GM23338 (cell line): ENCODE measurements at regions not wholly inside any gene's neighbourhood (a gene's known extent, or its start where the extent isn't known, plus 50 kb on each side); places are given as distances from the start of the nearest gene placed in this dataset.

ENCODE experiments used
- ATAC-seq: fragments of 200-7000 bp; cut with Tn5 transposase; 3 replicates; pipeline ENCODE4 v1.9.1; 2020
- DNase-seq: peaks from one replicate; pipeline ENCODE4 v3.0.0-alpha.2; 2015; ENCODE audit warnings: low spot score
- H2AFZ ChIP-seq: fragments of 200-600 bp; sonication (generic); 2 replicates; pipeline ENCODE4 v1.8.0; 2016; ENCODE audit warnings: antibody characterized with exemption, mild to moderate bottlenecking, moderate library complexity
- H3F3A ChIP-seq: fragments of 200-600 bp; sonication (generic); replicated peaks from 2 replicates; pipeline ENCODE4 v1.8.0; 2017; ENCODE audit warnings: antibody characterized with exemption, mixed run types, low read depth
- H3K27ac ChIP-seq: fragments of 200-600 bp; sonication (generic); 2 replicates; pipeline ENCODE4 v1.6.1; 2016; ENCODE audit warnings: low read depth
- H3K27me3 ChIP-seq: fragments of 200-600 bp; sonication (generic); 2 replicates; pipeline ENCODE4 v1.8.0; 2016; ENCODE audit warnings: mild to moderate bottlenecking, mixed run types, moderate library complexity; ENCODE audit not compliant: insufficient read depth
- H3K36me3 ChIP-seq: fragments of 200-600 bp; sonication (generic); 2 replicates; pipeline ENCODE4 v1.8.0; 2016; ENCODE audit warnings: mild to moderate bottlenecking; ENCODE audit not compliant: insufficient read depth
- H3K4me1 ChIP-seq: fragments of 200-600 bp; sonication (generic); 2 replicates; pipeline ENCODE4 v1.8.0; 2016; ENCODE audit warnings: mild to moderate bottlenecking, moderate library complexity; ENCODE audit not compliant: insufficient read depth
- H3K4me2 ChIP-seq: fragments of 200-600 bp; sonication (generic); 2 replicates; pipeline ENCODE4 v1.7.1; 2017; ENCODE audit warnings: mixed run types
- H3K4me3 ChIP-seq: fragments of 200-600 bp; sonication (generic); 2 replicates; pipeline ENCODE4 v1.6.1; 2016; ENCODE audit warnings: mixed run types
- H3K79me2 ChIP-seq: fragments of 200-600 bp; sonication (generic); replicated peaks from 2 replicates; pipeline ENCODE4 v1.8.0; 2017; ENCODE audit warnings: mild to moderate bottlenecking; ENCODE audit not compliant: insufficient read depth
- H3K9me2 ChIP-seq: fragments of 200-600 bp; sonication (generic); 2 replicates; pipeline ENCODE4 v1.8.0; 2017; ENCODE audit not compliant: insufficient read depth
- H4K20me1 ChIP-seq: fragments of 200-600 bp; sonication (generic); replicated peaks from 2 replicates; pipeline ENCODE4 v1.8.0; 2017; ENCODE audit warnings: mild to moderate bottlenecking; ENCODE audit not compliant: insufficient read depth
- H3K27ac Mint-ChIP-seq: 2 replicates; pipeline ENCODE4 v1.8.0; 2020; ENCODE audit warnings: inconsistent platforms, mild to moderate bottlenecking, moderate library complexity, mixed read lengths
- H3K27me3 Mint-ChIP-seq: 3 replicates; pipeline ENCODE4 v1.8.0; 2022; ENCODE audit warnings: low read depth, mild to moderate bottlenecking, moderate library complexity, mixed read lengths, inconsistent platforms; ENCODE audit not compliant: insufficient read depth, poor library complexity
- H3K36me3 Mint-ChIP-seq: 3 replicates; pipeline ENCODE4 v1.8.0; 2021; ENCODE audit warnings: low read depth, mild to moderate bottlenecking, inconsistent platforms, moderate library complexity, mixed read lengths
- H3K4me1 Mint-ChIP-seq: 3 replicates; pipeline ENCODE4 v1.8.0; 2020; ENCODE audit warnings: mild to moderate bottlenecking, inconsistent platforms, mixed read lengths
- H3K4me3 Mint-ChIP-seq: 3 replicates; pipeline ENCODE4 v1.8.0; 2021; ENCODE audit warnings: moderate library complexity, mild to moderate bottlenecking, inconsistent platforms, mixed read lengths
- H3K9me3 Mint-ChIP-seq: 3 replicates; pipeline ENCODE4 v1.8.0; 2020; ENCODE audit warnings: moderate library complexity, mild to moderate bottlenecking, inconsistent platforms, mixed read lengths
- CREB1 ChIP-seq: fragments of 250-450 bp; sonication (Bioruptor Pico); IDR thresholded peaks from 2 replicates; pipeline ENCODE4 v1.5.0; 2020; ENCODE audit warnings: low read depth, mild to moderate bottlenecking, moderate library complexity
- ETS1 ChIP-seq: IDR thresholded peaks from 2 replicates; pipeline ENCODE4 v1.6.1; 2016; ENCODE audit warnings: antibody characterized with exemption
- EZH2 ChIP-seq: fragments of 200-600 bp; sonication (generic); IDR thresholded peaks from one replicate; pipeline ENCODE4 v1.8.0; 2017; ENCODE audit warnings: antibody characterized with exemption, mild to moderate bottlenecking, low read depth; ENCODE audit not compliant: unreplicated experiment
- EZH2phosphoT487 ChIP-seq: fragments of 200-600 bp; sonication (generic); IDR thresholded peaks from one replicate; pipeline ENCODE4 v1.8.1; 2018; ENCODE audit warnings: antibody characterized with exemption; ENCODE audit not compliant: unreplicated experiment
- JUNB ChIP-seq: IDR thresholded peaks from one replicate; pipeline ENCODE4 v1.6.1; 2016; ENCODE audit warnings: antibody characterized with exemption; ENCODE audit not compliant: unreplicated experiment
- NANOG ChIP-seq: IDR thresholded peaks from 2 replicates; pipeline ENCODE4 v1.6.1; 2016; ENCODE audit warnings: antibody characterized with exemption, borderline replicate concordance
- REST ChIP-seq: IDR thresholded peaks from one replicate; pipeline ENCODE4 v1.6.1; 2018; ENCODE audit warnings: antibody characterized with exemption; ENCODE audit not compliant: unreplicated experiment
- ZNF114 ChIP-seq: fragments of 250-450 bp; sonication (Bioruptor Pico); IDR thresholded peaks from 2 replicates; pipeline ENCODE4 v1.5.0; 2020; ENCODE audit warnings: mild to moderate bottlenecking, moderate library complexity
- ZNF331 ChIP-seq: fragments of 250-450 bp; sonication (Bioruptor Pico); IDR thresholded peaks from 2 replicates; pipeline ENCODE4 v1.5.0; 2020; ENCODE audit warnings: low read depth, mild to moderate bottlenecking, moderate library complexity
- ZNF462 ChIP-seq: fragments of 250-450 bp; sonication (Bioruptor Pico); IDR thresholded peaks from 2 replicates; pipeline ENCODE4 v1.5.0; 2020; ENCODE audit warnings: mild to moderate bottlenecking, moderate library complexity

GRCh38 chr4:187666034-187666433 lies 329.5 kb upstream of the ZFP42 start:
- Histone ChIP-seq H3K36me3 (no peaks in the 10 kb centered on the region), H3K27ac (no peak overlapping the region), H3K4me2 (no peak overlapping the region), H4K20me1 (no peaks in the 10 kb centered on the region), H3K4me3 (no peak overlapping the region), H2AFZ (no peak overlapping the region), H3F3A (no peaks in the 10 kb centered on the region), H3K9me2 (no peaks in the 10 kb centered on the region; the same call in 1 of the 2 replicates), H3K79me2 (no peaks in the 10 kb centered on the region), H3K4me1 (no peaks in the 10 kb centered on the region), H3K27me3 (no peaks in the 10 kb centered on the region)
- Mint-ChIP-seq H3K4me3 (no peak overlapping the region), H3K4me1 (no peaks in the 10 kb centered on the region), H3K27ac (no peak overlapping the region), H3K27me3 (peaks cover 1% of the 10 kb centered on the region), H3K9me3 (peaks cover 7% of the 10 kb centered on the region), H3K36me3 (peaks cover 1% of the 10 kb centered on the region; the same call in 1 of the 3 replicates)
- TF ChIP-seq NANOG (no peak), ETS1 (no peak), ZNF462 (CRISPR knock-in tag) (no peak), ZNF331 (CRISPR knock-in tag) (no peak), EZH2phosphoT487 (no peak), CREB1 (no peak), EZH2 (no peak), REST (no peak), JUNB (no peak), ZNF114 (no peak)
- no peak for ATAC-seq
- no peak for DNase-seq
